Gastroesophageal sphincter (tissue), 3 donors: ENCODE measurements at regions not wholly inside any gene's neighbourhood (a gene's known extent, or its start where the extent isn't known, plus 50 kb on each side); places are given as distances from the start of the nearest gene placed in this dataset.

Source experiments
- POLR2AphosphoS5 ChIP-seq: sonication (generic); formaldehyde crosslinking; IDR thresholded peaks from one replicate; pipeline ENCODE4 v1.6.1; 2017; ENCODE audit warnings: antibody characterized with exemption
- TF ChIP-seq, protein P1 (sequence below), 4 experiments: fragments of 200-600 bp in 2 of 4; fragments of 450-650 bp in 2 of 4; sonication (generic) in 1 of 4; IDR thresholded peaks; one replicate each; pipeline ENCODE4 v1.5.1; 2017 to 2019; ENCODE audit warnings: antibody characterized with exemption in 4 of 4, mild to moderate bottlenecking in 2 of 4, moderate library complexity in 2 of 4

- TF ChIP-seq, protein P1, sequence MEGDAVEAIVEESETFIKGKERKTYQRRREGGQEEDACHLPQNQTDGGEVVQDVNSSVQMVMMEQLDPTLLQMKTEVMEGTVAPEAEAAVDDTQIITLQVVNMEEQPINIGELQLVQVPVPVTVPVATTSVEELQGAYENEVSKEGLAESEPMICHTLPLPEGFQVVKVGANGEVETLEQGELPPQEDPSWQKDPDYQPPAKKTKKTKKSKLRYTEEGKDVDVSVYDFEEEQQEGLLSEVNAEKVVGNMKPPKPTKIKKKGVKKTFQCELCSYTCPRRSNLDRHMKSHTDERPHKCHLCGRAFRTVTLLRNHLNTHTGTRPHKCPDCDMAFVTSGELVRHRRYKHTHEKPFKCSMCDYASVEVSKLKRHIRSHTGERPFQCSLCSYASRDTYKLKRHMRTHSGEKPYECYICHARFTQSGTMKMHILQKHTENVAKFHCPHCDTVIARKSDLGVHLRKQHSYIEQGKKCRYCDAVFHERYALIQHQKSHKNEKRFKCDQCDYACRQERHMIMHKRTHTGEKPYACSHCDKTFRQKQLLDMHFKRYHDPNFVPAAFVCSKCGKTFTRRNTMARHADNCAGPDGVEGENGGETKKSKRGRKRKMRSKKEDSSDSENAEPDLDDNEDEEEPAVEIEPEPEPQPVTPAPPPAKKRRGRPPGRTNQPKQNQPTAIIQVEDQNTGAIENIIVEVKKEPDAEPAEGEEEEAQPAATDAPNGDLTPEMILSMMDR (IDR thresholded peaks at IDR 0.05), result no peak
- no peak for TF ChIP-seq POLR2AphosphoS5
Observed at GRCh38 chr11:8806974-8807373, 104.0 kb upstream of the AKIP1 start.
